IPS DF 6.9 (cell line): ENCODE measurements at regions not wholly inside any gene's neighbourhood (a gene's known extent, or its start where the extent isn't known, plus 50 kb on each side); places are given as distances from the start of the nearest gene placed in this dataset.
"Not testable (repeated sequence)": the region's sequence is repeated elsewhere in the genome, so short reads cannot be mapped to it uniquely, and the experiment has no call there.

ENCODE experiments used
- DNase-seq: peaks from one replicate; pipeline ENCODE4 v3.0.0-alpha.2; 2013; ENCODE audit warnings: low read depth, low spot score
- H3K27ac ChIP-seq: one replicate; pipeline ENCODE4 v1.5.1; 2013; ENCODE audit warnings: low read length, control low read depth
- H3K27me3 ChIP-seq: 2 replicates; pipeline ENCODE4 v1.6.1; 2013; ENCODE audit warnings: mild to moderate bottlenecking, low read length; ENCODE audit not compliant: control insufficient read depth, insufficient read depth
- H3K36me3 ChIP-seq: 2 replicates; pipeline ENCODE4 v1.6.1; 2013; ENCODE audit warnings: low read length; ENCODE audit not compliant: control insufficient read depth, insufficient read depth
- H3K4me1 ChIP-seq: 2 replicates; pipeline ENCODE4 v1.6.1; 2013; ENCODE audit warnings: low read length; ENCODE audit not compliant: control insufficient read depth, insufficient read depth
- H3K4me3 ChIP-seq: 2 replicates; pipeline ENCODE4 v1.5.1; 2013; ENCODE audit warnings: mild to moderate bottlenecking, low read length
- H3K9me3 ChIP-seq: 2 replicates; pipeline ENCODE4 v1.6.1; 2013; ENCODE audit warnings: low read length, inconsistent platforms; ENCODE audit not compliant: control insufficient read depth, insufficient read depth
- WGBS: extraction: QIAGEN DNeasy Blood & Tissue Kit; methylation state at CpG from one replicate; pipeline ENCODE4 v1.1.7; 2013; ENCODE audit warnings: mixed read lengths, missing lambda C conversion rate; ENCODE audit not compliant: insufficient read length, insufficient coverage; 5-methylcytosine and 5-hydroxymethylcytosine counted together

GRCh38 chr2:146371364-146371763 lies 1473.5 kb upstream of the ACVR2A start:
- H3K27ac ChIP-seq, H3K36me3 ChIP-seq, DNase-seq, H3K9me3 ChIP-seq, H3K27me3 ChIP-seq, H3K4me1 ChIP-seq, H3K4me3 ChIP-seq: not testable (repeated sequence)
- no CpG with 5 or more reads among the region's 1 CpG for WGBS

- Histone ChIP-seq H3K27me3 (no peaks in the 10 kb centered on the region), H3K27ac (no peak overlapping the region)
Observed at GRCh38 chr2:146370826-146371225, 1474.0 kb upstream of the ACVR2A start.

GRCh38 chr2:146366276-146366675 lies 1478.6 kb upstream of the ACVR2A start:
- no peaks in the 10 kb centered on the region for H3K9me3 ChIP-seq
- no peak overlapping the region for H3K4me3 ChIP-seq
- DNase-seq = no peak
- H3K27me3 ChIP-seq = no peaks in the 10 kb centered on the region
- H3K27ac ChIP-seq = no peak overlapping the region
- H3K4me1 ChIP-seq = no peaks in the 10 kb centered on the region
- H3K36me3 ChIP-seq = no peaks in the 10 kb centered on the region

More at GRCh38 chr2:146370826-146371225, 1474.0 kb upstream of the ACVR2A start:
- Histone ChIP-seq H3K4me3 (no peak overlapping the region), H3K36me3 (no peaks in the 10 kb centered on the region), H3K4me1 (no peaks in the 10 kb centered on the region), H3K9me3 (no peaks in the 10 kb centered on the region)
- no peak for DNase-seq

- no CpG with 5 or more reads among the region's 1 CpG for WGBS
- no peak for DNase-seq
Observed at GRCh38 chr2:146365041-146365440, 1479.8 kb upstream of the ACVR2A start.

GRCh38 chr2:146363731-146364130 lies 1481.1 kb upstream of the ACVR2A start:
- H3K27me3 ChIP-seq = no peaks in the 10 kb centered on the region
- no CpG with 5 or more reads among the region's 1 CpG for WGBS

More at GRCh38 chr2:146365041-146365440, 1479.8 kb upstream of the ACVR2A start:
- H3K36me3 ChIP-seq = no peaks in the 10 kb centered on the region
- no peaks in the 10 kb centered on the region for H3K4me1 ChIP-seq
- H3K4me3 ChIP-seq = no peak overlapping the region
- H3K27me3 ChIP-seq = no peaks in the 10 kb centered on the region
- no peak overlapping the region for H3K27ac ChIP-seq
- H3K9me3 ChIP-seq = no peaks in the 10 kb centered on the region

GRCh38 chr2:146351689-146352088 lies 1493.1 kb upstream of the ACVR2A start:
- Histone ChIP-seq H3K36me3 (no peaks in the 10 kb centered on the region), H3K27ac (no peak overlapping the region), H3K27me3 (no peaks in the 10 kb centered on the region), H3K9me3 (no peaks in the 10 kb centered on the region), H3K4me1 (no peaks in the 10 kb centered on the region), H3K4me3 (no peak overlapping the region)
- DNase-seq = no peak

More at GRCh38 chr2:146363731-146364130, 1481.1 kb upstream of the ACVR2A start:
- Histone ChIP-seq H3K9me3 (no peaks in the 10 kb centered on the region), H3K36me3 (no peaks in the 10 kb centered on the region), H3K4me1 (no peaks in the 10 kb centered on the region), H3K27ac (no peak overlapping the region), H3K4me3 (no peak overlapping the region)
- DNase-seq = no peak

DNA sequence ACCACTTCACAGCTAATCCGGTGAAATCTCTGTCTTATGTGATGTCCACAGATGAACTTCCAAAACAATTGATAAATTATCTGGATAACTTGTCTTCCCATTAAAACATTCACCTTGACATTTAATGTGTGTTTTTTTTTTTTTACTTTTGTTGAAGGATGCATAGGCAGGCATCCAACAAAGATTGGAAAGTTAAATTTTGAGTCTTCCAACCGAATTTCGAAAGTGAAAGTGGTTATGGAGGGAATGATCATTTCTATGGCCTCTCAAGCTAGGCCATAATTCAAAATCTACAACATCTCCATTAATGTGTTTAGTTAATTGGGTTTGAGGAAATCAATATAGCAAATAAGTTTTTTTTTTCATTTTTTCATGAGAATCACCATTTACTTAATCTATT lies 1495.5 kb upstream of the ACVR2A start:
- WGBS = no CpG with 5 or more reads among the region's 3 CpGs
- Histone ChIP-seq H3K27me3 (no peaks in the 10 kb centered on the region), H3K9me3 (no peaks in the 10 kb centered on the region), H3K27ac (no peak overlapping the region), H3K4me3 (no peak overlapping the region), H3K36me3 (no peaks in the 10 kb centered on the region), H3K4me1 (no peaks in the 10 kb centered on the region)
- DNase-seq = no peak

DNA sequence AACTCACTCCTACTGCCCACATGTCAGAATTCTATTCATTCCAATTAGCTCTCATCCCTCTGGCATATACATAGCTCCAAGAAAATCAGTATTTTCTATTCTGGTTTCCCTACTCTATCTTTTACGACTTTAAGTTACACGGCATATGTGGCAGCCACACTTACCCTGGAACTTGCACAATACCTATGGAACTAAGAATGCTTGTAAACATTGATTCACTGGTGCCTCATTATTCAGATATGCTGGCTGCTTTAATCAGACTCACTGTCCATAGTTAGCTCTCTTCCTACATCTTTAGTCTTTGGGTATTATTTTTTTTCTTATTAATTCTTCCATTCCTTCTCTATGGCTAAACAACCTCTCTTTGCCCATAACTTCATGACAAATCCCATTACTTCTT lies 1519.9 kb upstream of the ACVR2A start:
- WGBS = no CpG with 5 or more reads among the region's 2 CpGs
- no peak for DNase-seq

DNA sequence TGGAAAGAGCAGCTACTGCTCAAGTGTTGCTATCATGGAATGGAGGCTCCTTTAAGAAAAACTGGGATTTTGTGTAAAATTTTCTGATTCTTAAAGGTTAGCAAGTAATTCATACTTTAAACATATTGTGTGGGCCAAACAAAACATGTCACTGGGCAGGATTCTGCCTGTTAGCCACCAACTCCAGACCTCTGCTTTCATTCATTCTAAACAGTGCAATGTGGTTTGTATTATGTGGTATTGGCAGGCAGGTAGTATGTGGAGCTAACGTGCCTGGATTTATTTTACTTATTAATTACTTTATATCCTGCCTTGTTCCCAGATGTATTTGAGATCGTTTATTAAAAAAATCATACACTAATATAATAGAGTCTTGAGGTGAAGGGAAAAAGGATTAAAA lies 1521.3 kb upstream of the ACVR2A start:
- H3K36me3 ChIP-seq = no peaks in the 10 kb centered on the region
- no peaks in the 10 kb centered on the region for H3K9me3 ChIP-seq
- H3K4me3 ChIP-seq = no peak overlapping the region
- no peaks in the 10 kb centered on the region for H3K27me3 ChIP-seq
- no peak for DNase-seq
- no CpG with 5 or more reads among the region's 2 CpGs for WGBS
- no peak overlapping the region for H3K27ac ChIP-seq
- no peaks in the 10 kb centered on the region for H3K4me1 ChIP-seq

More for the DNA sequence above, 1519.9 kb upstream of the ACVR2A start:
- H3K36me3 ChIP-seq = no peaks in the 10 kb centered on the region
- H3K4me3 ChIP-seq = no peak overlapping the region
- no peaks in the 10 kb centered on the region for H3K4me1 ChIP-seq
- no peak overlapping the region for H3K27ac ChIP-seq
- H3K9me3 ChIP-seq = no peaks in the 10 kb centered on the region
- no peaks in the 10 kb centered on the region for H3K27me3 ChIP-seq

GRCh38 chr2:146321175-146321574 lies 1523.7 kb upstream of the ACVR2A start:
- no peaks in the 10 kb centered on the region for H3K9me3 ChIP-seq
- no peak overlapping the region for H3K27ac ChIP-seq
- H3K36me3 ChIP-seq = no peaks in the 10 kb centered on the region
- no peak overlapping the region for H3K4me3 ChIP-seq
- H3K27me3 ChIP-seq = no peaks in the 10 kb centered on the region
- WGBS = no CpG with 5 or more reads among the region's 2 CpGs
- H3K4me1 ChIP-seq = no peaks in the 10 kb centered on the region
- DNase-seq = no peak

GRCh38 chr2:146317959-146318358 lies 1526.9 kb upstream of the ACVR2A start:
- H3K27ac ChIP-seq = no peak overlapping the region
- H3K27me3 ChIP-seq = no peaks in the 10 kb centered on the region
- no peak for DNase-seq
- H3K9me3 ChIP-seq = no peaks in the 10 kb centered on the region
- H3K36me3 ChIP-seq = no peaks in the 10 kb centered on the region
- no peak overlapping the region for H3K4me3 ChIP-seq
- WGBS = no CpG with 5 or more reads among the region's 2 CpGs
- no peaks in the 10 kb centered on the region for H3K4me1 ChIP-seq
